ENCODE measurements at regions not wholly inside any gene's neighbourhood (a gene's known extent, or its start where the extent isn't known, plus 50 kb on each side); places are given as distances from the start of the nearest gene placed in this dataset.

GRCh38 chr18:25826823-25827222 is 263.6 kb downstream of the SS18 start:
- TF ChIP-seq EZH2 (IDR thresholded peaks at IDR 0.05; ENCODE audit: borderline replicate concordance, low read depth, low read length, poor library complexity, severe bottlenecking) (no peak), CTCF (conservative IDR thresholded peaks at IDR 0.05; ENCODE audit: low read depth, low read length) (no peak)

Data from A673 (cell line).